CD4-positive, alpha-beta T cell treated with Interleukin-10 for 1 hour (primary cell): ENCODE measurements at regions not wholly inside any gene's neighbourhood (a gene's known extent, or its start where the extent isn't known, plus 50 kb on each side); places are given as distances from the start of the nearest gene placed in this dataset.

Experiments
- DNase-seq: peaks from one replicate; pipeline ENCODE4 v3.0.0-alpha.2; 2020

DNA sequence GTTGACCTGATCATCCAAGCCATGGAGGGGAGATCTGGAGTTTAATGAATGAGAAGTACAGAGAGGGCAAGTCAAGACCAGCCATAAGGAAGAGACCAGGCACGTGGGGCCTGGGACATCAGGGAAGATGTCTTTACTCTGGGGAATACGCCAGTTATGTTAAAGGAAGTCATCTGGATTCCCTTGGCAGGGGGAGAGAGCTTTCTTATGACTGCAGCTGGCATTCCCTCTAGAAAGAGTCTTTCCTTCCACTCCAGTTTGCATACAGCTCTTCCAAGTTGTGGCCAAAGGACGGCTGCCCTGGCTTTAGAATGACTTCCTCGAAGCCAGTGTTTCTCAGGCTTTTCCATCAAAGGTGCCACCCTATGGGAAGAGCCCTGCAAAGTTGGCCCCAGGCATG, 93.6 kb upstream of the AGBL1 start:
- no peak for DNase-seq

DNA sequence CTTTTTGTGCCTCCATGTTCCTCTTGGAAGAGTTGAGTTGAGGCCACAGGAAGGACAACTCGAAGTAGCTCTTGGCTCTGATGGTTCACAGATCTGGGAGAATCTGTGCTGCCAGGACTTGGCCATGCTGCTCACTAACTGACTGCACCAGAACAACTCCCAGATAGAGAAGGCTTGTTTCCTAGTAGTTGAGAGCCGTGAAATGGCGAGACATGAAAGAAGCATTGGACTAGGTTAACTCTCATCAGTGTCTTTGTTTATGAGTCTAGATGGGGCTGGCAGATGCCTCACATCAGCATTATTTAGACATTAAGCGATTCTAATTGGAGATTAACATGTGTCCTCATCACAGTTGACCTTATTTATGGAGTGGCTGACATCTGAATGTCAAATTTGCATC, 92.9 kb upstream of the AGBL1 start:
- DNase-seq, result no peak

DNA sequence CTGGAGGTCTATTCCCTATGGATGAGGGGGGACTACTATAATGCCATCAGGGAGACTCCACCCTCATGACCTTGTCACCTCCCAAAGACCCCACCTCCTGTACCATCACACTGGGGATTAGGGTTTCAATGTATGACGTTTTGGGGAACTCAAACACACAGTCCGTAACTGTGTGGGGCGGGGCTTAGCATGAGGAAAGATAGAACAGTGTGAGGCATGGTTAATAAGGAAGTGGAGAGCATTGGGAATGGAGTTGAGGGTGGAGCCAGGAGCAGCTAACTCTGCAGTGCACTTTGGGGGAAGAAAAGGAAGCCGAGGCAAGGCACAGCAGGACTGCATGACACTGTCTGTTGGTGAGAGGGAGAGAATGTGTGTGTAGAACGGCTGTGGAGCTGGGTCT, 90.9 kb upstream of the AGBL1 start:
- DNase-seq, result no peak

DNA sequence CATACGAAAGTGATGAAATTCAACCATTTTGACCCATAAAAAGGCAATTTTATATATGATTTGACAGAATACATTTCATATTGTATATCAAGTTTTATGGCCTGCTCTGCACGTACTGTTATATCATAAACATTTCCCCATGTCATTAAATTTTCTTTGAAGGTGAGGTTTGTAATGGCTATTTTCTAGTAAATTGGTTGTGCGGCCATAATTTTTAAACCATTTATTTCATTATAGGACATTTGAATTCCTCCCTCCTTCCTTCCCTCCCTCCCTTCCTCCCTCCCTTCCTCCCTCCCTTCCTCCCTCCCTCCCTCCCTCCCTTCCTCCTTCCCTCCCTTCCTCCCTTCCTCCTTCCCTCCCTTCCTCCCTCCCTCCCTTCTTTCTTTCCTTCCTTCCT, 87.4 kb upstream of the AGBL1 start:
- no peak for DNase-seq

DNA sequence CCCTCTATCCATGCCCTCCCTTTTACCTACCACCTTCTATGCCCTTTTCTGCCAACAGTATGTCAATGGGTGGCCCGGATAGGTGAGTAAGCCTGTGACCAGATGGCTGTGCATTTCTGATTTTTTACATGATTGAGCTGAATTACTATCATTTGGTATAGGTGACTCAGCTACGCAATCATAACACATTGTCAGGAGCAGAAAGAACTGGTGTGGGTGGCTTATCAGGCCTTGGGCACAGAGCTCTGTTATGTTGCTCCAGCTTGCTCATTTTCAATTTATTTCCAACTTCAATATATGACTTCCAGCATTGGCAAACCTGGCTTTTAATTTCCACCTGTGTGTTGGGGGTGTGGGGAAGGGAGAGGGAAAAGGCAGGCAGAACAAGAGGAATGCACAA, 86.6 kb upstream of the AGBL1 start:
- no peak for DNase-seq

DNA sequence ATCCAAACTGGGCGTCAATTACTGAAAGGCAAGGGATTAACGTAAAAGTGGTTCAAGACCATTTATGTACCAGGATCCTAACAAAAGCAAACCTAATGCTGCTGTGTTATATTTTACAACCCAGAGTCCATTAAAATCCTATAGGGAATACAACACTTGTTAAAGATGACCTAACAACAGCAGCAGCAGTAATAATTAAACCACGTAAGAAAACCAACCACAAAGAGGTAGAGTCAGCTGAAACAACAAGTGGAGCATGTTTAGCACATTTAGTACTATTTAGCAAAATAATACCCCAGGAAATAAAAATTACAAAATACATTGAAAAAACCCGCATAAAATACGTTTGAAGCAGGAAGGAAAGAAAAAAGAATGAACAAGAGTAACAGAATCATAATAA, 82.1 kb upstream of the AGBL1 start:
- no peak for DNase-seq

DNA sequence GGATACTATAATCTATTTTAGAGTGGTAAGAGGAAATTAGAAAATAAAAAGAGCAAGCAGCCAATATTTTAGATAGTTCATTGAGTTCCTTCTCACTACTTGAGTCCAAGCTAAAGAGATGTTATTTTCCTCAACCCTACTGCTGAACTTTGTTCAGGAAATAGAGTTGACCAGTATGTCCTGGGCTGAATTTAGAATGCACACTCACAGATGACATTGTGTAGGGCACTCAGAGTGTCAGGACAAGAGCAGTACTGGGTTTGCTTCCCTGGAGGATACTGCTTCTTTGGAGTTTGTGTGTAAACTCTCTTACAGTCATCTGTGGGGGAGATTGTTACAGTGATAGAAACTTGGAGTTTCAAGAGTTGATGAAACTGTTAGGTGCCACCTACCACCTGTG, 80.0 kb upstream of the AGBL1 start:
- no peak for DNase-seq

DNA sequence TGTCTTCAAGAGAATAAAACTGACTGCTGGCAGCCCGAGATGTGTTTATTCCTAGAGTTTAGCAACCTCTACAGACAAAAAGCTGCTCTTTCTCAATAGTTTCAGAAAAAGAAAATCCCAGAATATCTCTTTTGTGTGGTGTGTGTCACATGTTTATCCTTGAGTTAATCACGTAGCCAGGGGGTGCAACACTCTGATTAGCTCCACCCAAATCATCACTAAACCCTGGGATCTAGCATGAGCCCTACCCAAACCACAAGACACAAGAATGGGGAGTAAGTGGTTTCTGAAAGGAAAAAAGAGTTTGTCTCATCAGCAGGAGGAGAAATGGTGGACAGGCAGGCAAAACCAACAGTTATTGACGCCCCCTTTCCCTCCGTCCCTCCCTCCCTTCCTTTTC, 78.5 kb upstream of the AGBL1 start:
- no peak for DNase-seq

DNA sequence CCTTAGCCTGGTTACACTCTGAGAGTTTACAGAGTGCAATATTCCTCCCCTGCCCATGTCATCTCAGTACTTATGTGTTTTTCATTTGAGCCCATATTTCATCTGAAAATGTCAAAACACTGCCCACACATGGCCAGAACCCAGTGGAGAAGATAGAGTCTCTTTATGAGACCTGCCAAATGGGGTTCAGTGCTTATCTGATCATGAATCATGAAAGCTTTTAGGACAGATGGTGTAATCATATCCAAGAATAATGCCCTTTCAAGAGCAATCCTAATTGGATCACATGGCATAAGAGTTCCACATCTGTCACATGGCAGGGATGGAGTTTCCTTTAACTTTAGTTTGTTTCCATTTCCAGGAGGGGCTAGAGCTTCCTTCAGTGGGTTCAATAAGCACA, 77.2 kb upstream of the AGBL1 start:
- DNase-seq, result no peak

DNA sequence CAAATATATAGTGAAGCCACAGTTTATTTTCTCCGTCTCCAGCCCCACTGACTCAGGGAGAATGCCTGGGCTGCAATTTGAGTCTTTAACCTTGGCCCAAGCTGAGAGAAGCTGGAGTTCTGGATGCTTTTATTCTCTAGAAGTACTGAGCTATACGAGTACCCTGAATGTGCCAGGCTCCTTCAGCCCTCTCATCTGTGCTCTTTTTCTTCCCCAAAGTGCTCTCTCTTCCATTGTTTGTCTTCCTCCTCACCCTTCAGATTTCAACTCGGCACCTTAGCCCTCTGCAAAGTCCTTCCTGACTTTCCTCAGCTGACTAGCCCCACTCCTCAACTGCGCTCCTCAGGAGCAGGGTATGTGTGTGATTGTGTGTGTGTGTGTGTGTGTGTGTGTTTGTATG, 75.6 kb upstream of the AGBL1 start:
- no peak for DNase-seq

DNA sequence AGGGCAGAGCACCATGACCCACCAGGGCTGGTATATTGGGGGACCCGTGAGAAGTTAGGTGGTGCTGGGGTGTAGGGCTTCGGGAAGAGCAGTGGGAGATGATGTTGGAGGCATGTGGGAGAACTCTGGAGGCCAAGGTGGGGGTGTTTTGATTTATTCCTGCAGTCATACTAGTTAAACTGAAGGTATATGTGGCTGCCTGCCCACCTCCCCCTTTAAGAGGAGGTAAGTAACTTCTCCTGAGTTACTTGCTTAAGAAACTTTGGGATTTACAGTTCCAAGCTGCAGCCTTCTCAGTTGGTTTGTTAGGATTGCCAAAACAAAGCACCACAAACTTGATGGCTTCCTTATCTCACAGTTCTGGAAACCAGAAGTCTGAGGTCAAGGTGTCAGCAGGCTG, 73.1 kb upstream of the AGBL1 start:
- no peak for DNase-seq

DNA sequence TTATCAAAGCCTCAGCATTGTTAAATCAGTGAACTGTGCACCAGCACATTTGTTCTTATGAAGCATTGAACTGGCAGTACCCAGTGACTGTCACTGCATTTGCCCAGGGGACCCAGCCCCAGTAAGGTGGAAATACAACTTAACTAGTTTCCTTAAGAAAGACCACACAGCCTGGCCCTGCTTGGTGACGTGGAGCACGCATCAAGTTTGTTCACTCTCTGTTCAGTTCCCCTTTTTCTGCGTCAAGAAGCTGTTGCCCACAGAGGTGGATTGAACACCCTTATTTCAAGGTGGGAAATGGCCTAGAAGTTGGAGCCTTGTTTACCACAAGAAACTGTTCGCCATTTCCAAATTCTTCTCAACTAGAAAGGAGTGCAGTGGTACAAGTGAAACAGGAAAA, 69.9 kb upstream of the AGBL1 start:
- DNase-seq, result no peak

DNA sequence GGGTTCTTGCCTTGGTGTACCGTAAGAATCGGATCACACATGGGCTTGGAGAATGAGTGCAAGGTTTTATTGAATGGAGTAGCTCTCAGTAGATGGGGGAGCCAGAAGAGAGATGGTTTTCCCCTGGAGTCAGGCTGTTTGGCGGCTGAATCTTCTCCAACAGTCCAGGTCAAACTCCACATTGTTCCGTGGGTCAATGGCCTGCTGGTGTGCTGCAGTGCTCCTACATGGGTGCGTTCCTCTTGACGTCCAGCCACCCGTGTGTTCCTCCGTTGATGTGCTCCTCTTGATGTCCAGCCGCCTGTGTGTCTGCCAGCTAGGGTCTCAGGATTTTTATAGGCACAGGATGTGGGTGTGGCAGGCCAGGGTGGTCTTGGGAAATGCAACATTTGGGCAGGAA, 69.3 kb upstream of the AGBL1 start:
- DNase-seq, result no peak

DNA sequence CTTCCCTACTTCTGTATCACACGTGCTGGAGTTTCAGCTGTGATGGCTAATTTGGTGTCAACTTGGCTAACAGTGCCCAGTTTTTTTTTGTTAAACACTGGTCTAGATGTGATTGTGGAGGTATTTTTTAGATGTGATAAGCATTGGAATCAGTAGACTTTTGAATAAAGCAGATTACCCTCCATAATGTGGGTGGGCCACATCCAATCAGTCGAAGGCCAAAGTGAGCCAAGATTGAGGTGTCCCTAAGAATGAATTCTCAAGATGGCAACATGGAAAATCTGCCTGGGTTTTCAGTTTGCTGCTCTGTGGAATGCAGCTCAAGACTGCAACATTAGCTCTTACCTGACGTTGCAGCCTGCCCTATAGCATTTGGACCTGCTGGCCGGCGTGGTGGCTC, 68.8 kb upstream of the AGBL1 start:
- DNase-seq, result no peak

DNA sequence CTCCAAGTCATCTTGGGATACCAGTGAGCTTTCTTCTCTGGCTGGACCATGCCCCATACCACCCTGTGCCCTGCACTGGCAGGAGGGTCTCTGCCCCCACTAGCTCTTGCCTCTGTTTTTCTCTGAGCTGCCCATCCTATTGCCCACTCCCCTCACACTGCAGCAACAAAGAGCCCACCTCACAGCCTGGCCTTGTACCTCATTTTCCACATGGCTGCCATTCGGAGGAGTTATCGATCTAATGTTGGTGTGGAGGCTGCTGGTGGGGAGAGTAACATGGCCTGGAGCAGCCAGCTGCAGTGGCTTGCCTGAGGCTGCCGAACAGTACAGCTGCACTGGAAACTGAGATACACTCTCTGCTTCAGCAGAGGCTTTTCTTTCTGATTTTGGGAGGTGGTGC, 65.7 kb upstream of the AGBL1 start:
- no peak for DNase-seq

DNA sequence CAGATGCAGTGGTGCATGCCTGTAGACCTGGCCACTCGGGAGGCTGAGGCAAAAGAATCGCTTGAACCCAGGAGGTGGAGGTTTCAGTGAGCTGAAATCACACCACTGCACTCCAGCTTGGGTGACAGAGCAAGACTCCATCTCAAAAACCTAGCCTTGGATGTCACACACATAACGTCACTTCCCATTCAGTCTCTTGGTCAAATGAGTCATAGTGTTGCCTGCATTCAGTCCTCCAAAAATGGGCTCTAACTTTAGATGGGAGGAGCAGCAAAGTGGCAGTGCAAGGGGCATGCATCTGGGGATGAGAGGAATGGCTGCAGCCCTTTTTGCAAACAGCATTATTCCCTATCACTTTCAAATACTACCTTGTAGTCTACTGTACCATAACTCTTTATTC, 62.9 kb upstream of the AGBL1 start:
- DNase-seq, result no peak

DNA sequence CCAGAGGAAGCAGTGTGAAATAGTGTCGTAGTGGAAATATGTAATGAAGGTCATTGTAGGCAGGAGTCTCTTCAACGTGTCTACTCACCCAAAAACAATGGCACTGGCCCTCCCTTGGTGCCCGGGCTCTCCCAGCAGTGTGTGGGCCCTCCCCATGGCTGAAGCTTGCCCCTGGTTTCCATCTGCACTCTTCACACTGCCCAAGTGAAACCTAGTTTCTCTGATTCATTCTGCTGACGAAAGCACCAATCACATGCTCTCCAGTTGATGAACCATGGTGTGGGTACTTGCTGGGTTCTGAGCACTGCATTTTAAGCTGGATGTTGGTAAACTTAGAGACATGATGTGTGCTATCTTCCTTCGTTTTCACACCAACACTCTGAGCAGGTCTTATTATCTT, 61.0 kb upstream of the AGBL1 start:
- no peak for DNase-seq

DNA sequence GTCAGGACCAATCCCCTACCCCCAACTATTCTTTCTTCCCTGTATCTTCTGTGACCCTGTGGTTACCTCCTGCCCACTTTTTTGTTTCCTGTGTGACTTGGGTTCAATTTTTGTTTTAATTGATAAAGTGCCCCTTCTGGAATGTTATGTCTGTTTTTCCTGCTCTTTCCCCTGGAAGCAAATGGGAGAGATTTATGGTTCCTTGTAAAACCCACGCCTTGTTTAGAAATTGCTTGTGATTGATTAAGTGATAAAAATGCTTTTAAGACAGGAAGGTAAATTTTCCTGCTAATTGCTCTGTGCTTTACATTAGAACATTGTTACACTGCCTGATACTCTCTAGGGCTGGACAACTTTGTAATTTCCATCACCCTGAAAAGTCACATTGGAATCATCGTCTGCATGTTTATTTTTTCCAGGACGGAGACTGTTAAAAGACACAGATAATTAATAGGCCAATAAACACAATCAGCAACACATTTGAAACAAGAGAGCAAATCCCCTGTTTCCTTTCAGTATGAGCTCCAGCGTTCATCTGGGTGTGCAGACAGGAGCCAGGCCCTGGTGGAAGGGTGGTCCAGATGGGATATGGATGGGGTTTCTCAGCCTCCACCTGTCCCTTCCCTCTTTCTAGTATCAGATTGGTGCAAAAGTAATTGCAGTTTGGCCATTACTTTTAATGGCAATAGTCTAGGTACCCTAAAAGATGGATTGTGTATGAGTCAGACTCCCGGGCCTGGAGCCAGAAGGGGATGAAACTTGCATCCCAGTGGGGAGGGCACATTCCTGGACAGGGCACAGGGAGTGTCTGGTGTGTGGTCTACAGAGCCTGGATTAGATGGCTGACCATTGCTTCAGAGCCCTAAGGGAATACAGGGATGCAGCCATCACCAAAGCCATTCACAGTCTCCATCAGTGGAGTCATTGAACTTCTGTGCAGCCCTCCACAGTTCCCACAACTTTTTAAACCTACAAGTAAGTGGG, 58.1 kb upstream of the AGBL1 start:
- no peak for DNase-seq

DNA sequence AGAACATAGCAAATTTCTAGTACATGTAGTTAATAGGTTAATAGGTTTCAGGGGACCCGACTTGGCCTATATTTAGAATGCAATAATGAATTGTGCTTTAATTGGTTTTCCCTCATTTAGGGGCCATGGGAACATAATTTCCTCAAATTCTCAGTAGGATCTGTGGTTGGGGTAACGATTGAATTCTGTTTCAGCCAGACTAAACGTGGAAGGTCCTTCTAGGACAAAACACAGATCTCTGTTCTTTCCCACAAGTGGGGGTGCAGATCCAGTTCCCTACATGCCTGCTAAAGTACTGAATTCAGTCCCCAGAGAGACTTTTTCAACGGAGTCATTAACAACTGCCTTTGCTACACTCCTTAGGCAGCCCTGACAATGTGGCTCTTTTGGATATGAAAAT, 50.7 kb upstream of the AGBL1 start:
- no peak for DNase-seq
